GM23338 (cell line): ENCODE measurements at regions not wholly inside any gene's neighbourhood (a gene's known extent, or its start where the extent isn't known, plus 50 kb on each side); places are given as distances from the start of the nearest gene placed in this dataset.

Source experiments
- ATAC-seq: fragments of 200-7000 bp; cut with Tn5 transposase; 3 replicates; pipeline ENCODE4 v1.9.1; 2020
- DNase-seq: peaks from one replicate; pipeline ENCODE4 v3.0.0-alpha.2; 2015; ENCODE audit warnings: low spot score
- H2AFZ ChIP-seq: fragments of 200-600 bp; sonication (generic); 2 replicates; pipeline ENCODE4 v1.8.0; 2016; ENCODE audit warnings: antibody characterized with exemption, mild to moderate bottlenecking, moderate library complexity
- H3F3A ChIP-seq: fragments of 200-600 bp; sonication (generic); replicated peaks from 2 replicates; pipeline ENCODE4 v1.8.0; 2017; ENCODE audit warnings: antibody characterized with exemption, mixed run types, low read depth
- H3K27ac ChIP-seq: fragments of 200-600 bp; sonication (generic); 2 replicates; pipeline ENCODE4 v1.6.1; 2016; ENCODE audit warnings: low read depth
- H3K27me3 ChIP-seq: fragments of 200-600 bp; sonication (generic); 2 replicates; pipeline ENCODE4 v1.8.0; 2016; ENCODE audit warnings: mild to moderate bottlenecking, mixed run types, moderate library complexity; ENCODE audit not compliant: insufficient read depth
- H3K36me3 ChIP-seq: fragments of 200-600 bp; sonication (generic); 2 replicates; pipeline ENCODE4 v1.8.0; 2016; ENCODE audit warnings: mild to moderate bottlenecking; ENCODE audit not compliant: insufficient read depth
- H3K4me1 ChIP-seq: fragments of 200-600 bp; sonication (generic); 2 replicates; pipeline ENCODE4 v1.8.0; 2016; ENCODE audit warnings: mild to moderate bottlenecking, moderate library complexity; ENCODE audit not compliant: insufficient read depth
- H3K4me2 ChIP-seq: fragments of 200-600 bp; sonication (generic); 2 replicates; pipeline ENCODE4 v1.7.1; 2017; ENCODE audit warnings: mixed run types
- H3K4me3 ChIP-seq: fragments of 200-600 bp; sonication (generic); 2 replicates; pipeline ENCODE4 v1.6.1; 2016; ENCODE audit warnings: mixed run types
- H3K79me2 ChIP-seq: fragments of 200-600 bp; sonication (generic); replicated peaks from 2 replicates; pipeline ENCODE4 v1.8.0; 2017; ENCODE audit warnings: mild to moderate bottlenecking; ENCODE audit not compliant: insufficient read depth
- H3K9me2 ChIP-seq: fragments of 200-600 bp; sonication (generic); 2 replicates; pipeline ENCODE4 v1.8.0; 2017; ENCODE audit not compliant: insufficient read depth
- H4K20me1 ChIP-seq: fragments of 200-600 bp; sonication (generic); replicated peaks from 2 replicates; pipeline ENCODE4 v1.8.0; 2017; ENCODE audit warnings: mild to moderate bottlenecking; ENCODE audit not compliant: insufficient read depth
- H3K27ac Mint-ChIP-seq: 2 replicates; pipeline ENCODE4 v1.8.0; 2020; ENCODE audit warnings: inconsistent platforms, mild to moderate bottlenecking, moderate library complexity, mixed read lengths
- H3K27me3 Mint-ChIP-seq: 3 replicates; pipeline ENCODE4 v1.8.0; 2022; ENCODE audit warnings: low read depth, mild to moderate bottlenecking, moderate library complexity, mixed read lengths, inconsistent platforms; ENCODE audit not compliant: insufficient read depth, poor library complexity
- H3K36me3 Mint-ChIP-seq: 3 replicates; pipeline ENCODE4 v1.8.0; 2021; ENCODE audit warnings: low read depth, mild to moderate bottlenecking, inconsistent platforms, moderate library complexity, mixed read lengths
- H3K4me1 Mint-ChIP-seq: 3 replicates; pipeline ENCODE4 v1.8.0; 2020; ENCODE audit warnings: mild to moderate bottlenecking, inconsistent platforms, mixed read lengths
- H3K4me3 Mint-ChIP-seq: 3 replicates; pipeline ENCODE4 v1.8.0; 2021; ENCODE audit warnings: moderate library complexity, mild to moderate bottlenecking, inconsistent platforms, mixed read lengths
- H3K9me3 Mint-ChIP-seq: 3 replicates; pipeline ENCODE4 v1.8.0; 2020; ENCODE audit warnings: moderate library complexity, mild to moderate bottlenecking, inconsistent platforms, mixed read lengths
- CREB1 ChIP-seq: fragments of 250-450 bp; sonication (Bioruptor Pico); IDR thresholded peaks from 2 replicates; pipeline ENCODE4 v1.5.0; 2020; ENCODE audit warnings: low read depth, mild to moderate bottlenecking, moderate library complexity
- CTCF ChIP-seq, 2 experiments: fragments of 200-600 bp in 1 of 2; sonication (generic) in 1 of 2; conservative IDR thresholded peaks; 2 replicates each; pipeline versions ENCODE4 v1.5.1 to v1.6.1; 2016 to 2017; ENCODE audit warnings: antibody characterized with exemption in 2 of 2, low read depth in 2 of 2, mild to moderate bottlenecking in 2 of 2, moderate library complexity in 1 of 2
- EZH2 ChIP-seq: fragments of 200-600 bp; sonication (generic); IDR thresholded peaks from one replicate; pipeline ENCODE4 v1.8.0; 2017; ENCODE audit warnings: antibody characterized with exemption, mild to moderate bottlenecking, low read depth; ENCODE audit not compliant: unreplicated experiment
- EZH2phosphoT487 ChIP-seq: fragments of 200-600 bp; sonication (generic); IDR thresholded peaks from one replicate; pipeline ENCODE4 v1.8.1; 2018; ENCODE audit warnings: antibody characterized with exemption; ENCODE audit not compliant: unreplicated experiment
- JUNB ChIP-seq: IDR thresholded peaks from one replicate; pipeline ENCODE4 v1.6.1; 2016; ENCODE audit warnings: antibody characterized with exemption; ENCODE audit not compliant: unreplicated experiment
- NANOG ChIP-seq: IDR thresholded peaks from 2 replicates; pipeline ENCODE4 v1.6.1; 2016; ENCODE audit warnings: antibody characterized with exemption, borderline replicate concordance
- POLR2AphosphoS5 ChIP-seq: IDR thresholded peaks from 2 replicates; pipeline ENCODE4 v1.6.1; 2016; ENCODE audit warnings: antibody characterized with exemption, low read depth
- REST ChIP-seq: IDR thresholded peaks from one replicate; pipeline ENCODE4 v1.6.1; 2018; ENCODE audit warnings: antibody characterized with exemption; ENCODE audit not compliant: unreplicated experiment
- STAT1 ChIP-seq: IDR thresholded peaks from one replicate; pipeline ENCODE4 v1.6.1; 2016; ENCODE audit warnings: antibody characterized with exemption; ENCODE audit not compliant: unreplicated experiment
- ZNF114 ChIP-seq: fragments of 250-450 bp; sonication (Bioruptor Pico); IDR thresholded peaks from 2 replicates; pipeline ENCODE4 v1.5.0; 2020; ENCODE audit warnings: mild to moderate bottlenecking, moderate library complexity
- ZNF331 ChIP-seq: fragments of 250-450 bp; sonication (Bioruptor Pico); IDR thresholded peaks from 2 replicates; pipeline ENCODE4 v1.5.0; 2020; ENCODE audit warnings: low read depth, mild to moderate bottlenecking, moderate library complexity
- ZNF462 ChIP-seq: fragments of 250-450 bp; sonication (Bioruptor Pico); IDR thresholded peaks from 2 replicates; pipeline ENCODE4 v1.5.0; 2020; ENCODE audit warnings: mild to moderate bottlenecking, moderate library complexity
- TF ChIP-seq, protein P1 (sequence below): IDR thresholded peaks from 2 replicates; pipeline ENCODE4 v1.6.1; 2016; ENCODE audit warnings: antibody characterized with exemption

DNA sequence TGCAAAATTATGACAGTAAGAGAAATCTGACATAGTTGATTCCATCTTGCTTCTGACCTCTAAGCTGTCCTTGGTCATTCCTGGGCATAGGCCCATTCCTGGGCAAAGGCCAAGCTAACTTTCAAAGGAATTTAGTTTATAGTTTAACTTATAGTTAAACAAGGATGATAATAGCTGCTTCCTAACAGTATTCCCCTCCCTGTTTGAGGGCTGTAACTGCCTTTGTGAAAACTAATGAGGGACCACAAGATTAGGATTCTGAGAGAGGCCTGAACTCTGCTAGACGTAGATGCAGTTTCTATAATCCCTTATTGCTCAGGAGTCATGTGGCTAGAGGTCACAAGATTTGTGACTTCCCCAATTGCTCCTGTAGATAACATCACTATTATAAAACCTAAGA lies 80.2 kb upstream of the ASIC2 start:
- ATAC-seq: no peak
- 0 out of 3 replicates have a peak, but pooled peaks cover 3% of the 10 kb centered on the region for H3K36me3 Mint-ChIP-seq

More for the DNA sequence above, 80.2 kb upstream of the ASIC2 start:
- H4K20me1 ChIP-seq: no peaks in the 10 kb centered on the region; the same call in 1 of the 2 replicates
- peaks cover 14% of the 10 kb centered on the region for H3K9me2 ChIP-seq
- H3K4me1 ChIP-seq: peaks cover 8% of the 10 kb centered on the region
- H2AFZ ChIP-seq: no peak overlapping the region
- no peak overlapping the region for H3K4me3 Mint-ChIP-seq
- H3K27ac ChIP-seq: no peak overlapping the region
- no peaks in the 10 kb centered on the region for H3K79me2 ChIP-seq
- no peaks in the 10 kb centered on the region for H3F3A ChIP-seq
- no peaks in the 10 kb centered on the region for H3K36me3 ChIP-seq
- H3K27me3 ChIP-seq: no peaks in the 10 kb centered on the region
- no peaks in the 10 kb centered on the region for H3K9me3 Mint-ChIP-seq
- no peak overlapping the region for H3K4me3 ChIP-seq
- no peak overlapping the region for H3K4me2 ChIP-seq
- peaks cover 13% of the 10 kb centered on the region for H3K27me3 Mint-ChIP-seq
- H3K27ac Mint-ChIP-seq: no peak overlapping the region
- H3K4me1 Mint-ChIP-seq: peaks cover 25% of the 10 kb centered on the region
- TF ChIP-seq POLR2AphosphoS5 (no peak), ZNF331 (CRISPR knock-in tag) (no peak), STAT1 (no peak), REST (no peak), EZH2 (no peak), NANOG (no peak), ZNF114 (CRISPR knock-in tag) (no peak), ZNF462 (CRISPR knock-in tag) (no peak), EZH2phosphoT487 (no peak), JUNB (no peak), CTCF (conservative IDR thresholded peaks at IDR 0.05; ENCODE audit: low read depth in 2 of 2) (no peak), CREB1 (CRISPR knock-in tag) (no peak)
- TF ChIP-seq, protein P1, sequence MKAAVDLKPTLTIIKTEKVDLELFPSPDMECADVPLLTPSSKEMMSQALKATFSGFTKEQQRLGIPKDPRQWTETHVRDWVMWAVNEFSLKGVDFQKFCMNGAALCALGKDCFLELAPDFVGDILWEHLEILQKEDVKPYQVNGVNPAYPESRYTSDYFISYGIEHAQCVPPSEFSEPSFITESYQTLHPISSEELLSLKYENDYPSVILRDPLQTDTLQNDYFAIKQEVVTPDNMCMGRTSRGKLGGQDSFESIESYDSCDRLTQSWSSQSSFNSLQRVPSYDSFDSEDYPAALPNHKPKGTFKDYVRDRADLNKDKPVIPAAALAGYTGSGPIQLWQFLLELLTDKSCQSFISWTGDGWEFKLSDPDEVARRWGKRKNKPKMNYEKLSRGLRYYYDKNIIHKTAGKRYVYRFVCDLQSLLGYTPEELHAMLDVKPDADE: no peak
- no peak for DNase-seq
